PFSK-1 (cell line): ENCODE measurements at regions not wholly inside any gene's neighbourhood (a gene's known extent, or its start where the extent isn't known, plus 50 kb on each side); places are given as distances from the start of the nearest gene placed in this dataset.

ENCODE experiments used
- FOXP2 ChIP-seq: optimal IDR thresholded peaks from 2 replicates; pipeline ENCODE3; 2011; ENCODE audit warnings: borderline replicate concordance, control low read depth, inconsistent platforms; ENCODE audit not compliant: insufficient read depth; ENCODE audit errors: extremely low read length, extremely low read depth
- POLR2AphosphoS5 ChIP-seq: IDR thresholded peaks from 2 replicates; pipeline ENCODE4 v1.6.1; 2012; ENCODE audit warnings: low read depth, mild to moderate bottlenecking, control low read depth, low read length, moderate library complexity
- REST ChIP-seq, 2 experiments: IDR thresholded peaks; 2 replicates each; pipeline versions ENCODE4 v1.6.1 to v1.8.0; 2011 to 2012; ENCODE audit warnings: low read depth in 2 of 2, low read length in 2 of 2, control low read depth in 1 of 2, inconsistent platforms in 1 of 2, mild to moderate bottlenecking in 1 of 2, moderate library complexity in 1 of 2; ENCODE audit not compliant: insufficient read depth in 1 of 2
- SIN3A ChIP-seq: IDR thresholded peaks from 2 replicates; pipeline ENCODE4 v1.6.1; 2012; ENCODE audit warnings: mild to moderate bottlenecking, low read length, moderate library complexity, borderline replicate concordance; ENCODE audit not compliant: insufficient read depth
- TAF1 ChIP-seq: IDR thresholded peaks from 2 replicates; pipeline ENCODE4 v1.6.1; 2012; ENCODE audit warnings: low read length, control low read depth, borderline replicate concordance; ENCODE audit not compliant: insufficient read depth

DNA sequence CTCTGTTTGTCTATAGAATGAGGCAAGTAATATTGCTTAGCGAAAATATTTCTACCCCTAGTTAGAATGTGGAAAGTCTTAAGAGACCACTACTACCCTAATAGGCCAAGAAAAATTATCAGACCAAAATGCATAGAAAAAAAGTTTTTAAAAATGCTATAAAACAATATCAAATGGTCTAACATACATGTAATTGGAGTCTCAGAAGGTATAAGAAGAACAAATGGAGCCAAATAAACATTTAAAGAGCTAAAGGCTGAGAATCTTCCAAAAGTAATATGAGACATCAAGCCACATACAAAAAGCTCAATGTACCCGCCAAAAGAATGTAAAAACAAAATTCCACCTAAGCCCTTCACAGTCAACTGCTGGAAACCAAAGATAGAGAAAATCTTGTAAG is 133.5 kb upstream of the GADL1 start:
- TF ChIP-seq SIN3A (no peak), REST (IDR thresholded peaks at IDR 0.05; ENCODE audit: insufficient read depth in 1 of 2, low read depth in 2 of 2, low read length in 2 of 2) (no peak), TAF1 (no peak), FOXP2 (no peak), POLR2AphosphoS5 (no peak)

DNA sequence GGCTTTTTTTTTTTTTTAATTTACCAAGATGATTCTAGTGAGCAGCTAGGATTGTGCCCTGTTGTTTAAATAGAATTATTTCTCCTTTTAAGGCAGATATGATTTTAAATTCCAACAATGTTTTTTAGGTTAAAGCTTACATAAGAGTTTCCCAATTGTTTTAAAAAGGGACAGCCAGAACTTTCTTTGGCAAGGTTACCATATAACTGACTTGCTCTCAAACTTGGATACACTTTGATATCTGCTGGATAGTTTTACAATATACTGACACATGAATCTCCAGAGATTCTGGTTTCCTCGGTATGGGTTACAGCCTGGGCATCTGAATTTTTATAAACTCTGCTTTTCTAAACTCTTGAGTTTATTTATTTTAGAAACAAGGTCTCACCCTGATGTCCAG is 134.3 kb upstream of the GADL1 start:
- TF ChIP-seq POLR2AphosphoS5 (no peak), FOXP2 (no peak), SIN3A (no peak), TAF1 (no peak), REST (IDR thresholded peaks at IDR 0.05; ENCODE audit: insufficient read depth in 1 of 2, low read depth in 2 of 2, low read length in 2 of 2) (no peak)

- no peak for TF ChIP-seq SIN3A
Observed at GRCh38 chr3:31029706-31030105, 135.2 kb upstream of the GADL1 start.

DNA sequence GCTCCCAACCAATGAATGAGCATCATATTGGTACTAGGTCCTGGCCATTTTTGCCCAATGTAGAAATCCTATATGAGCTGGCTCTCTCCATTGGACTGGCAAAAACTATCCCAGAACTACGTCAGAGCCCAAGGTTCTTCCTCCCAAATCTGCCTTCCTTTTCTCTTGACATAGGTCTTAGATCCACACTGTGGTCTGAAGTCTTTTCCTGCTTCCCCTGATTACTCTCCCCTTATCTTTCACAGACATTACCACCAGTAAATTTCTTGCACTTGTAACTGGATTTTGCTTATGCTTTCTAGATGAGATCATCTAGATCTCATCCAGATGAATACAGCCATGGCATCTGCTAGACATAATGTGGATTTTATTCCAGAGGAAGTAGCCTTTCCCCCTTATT is 141.2 kb upstream of the GADL1 start:
- no peak for TF ChIP-seq POLR2AphosphoS5
- no peak for TF ChIP-seq FOXP2

DNA sequence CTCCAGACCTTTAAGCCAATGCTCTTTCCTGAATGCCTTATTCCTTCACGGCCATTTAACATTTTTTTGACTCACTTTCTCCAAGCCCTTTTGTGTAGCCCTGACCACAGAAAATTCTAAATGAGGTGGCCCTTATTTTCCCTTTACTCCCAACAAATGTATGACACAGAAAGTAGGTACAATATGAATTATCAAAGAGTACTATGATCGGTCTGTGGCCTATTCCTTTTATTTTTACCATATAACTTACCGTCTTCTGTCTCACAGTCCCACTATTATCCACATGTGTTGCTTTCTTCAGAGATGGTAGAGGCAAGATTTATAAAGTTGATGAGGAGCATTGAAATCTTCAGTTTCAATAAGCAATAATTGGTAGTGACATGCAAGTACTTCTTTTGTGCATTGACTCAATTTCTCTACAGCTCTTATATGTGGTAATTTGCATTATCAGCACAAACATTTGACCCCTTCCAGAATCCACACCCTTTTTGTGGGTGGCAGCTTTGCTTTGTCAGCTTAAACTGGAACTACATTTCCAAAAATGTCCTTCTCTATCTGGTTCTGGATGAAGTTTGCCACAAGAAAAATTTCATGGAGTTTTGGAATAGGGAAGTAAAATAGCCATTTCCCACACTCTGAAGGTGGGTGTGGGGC is 143.8 kb upstream of the GADL1 start:
- no peak for TF ChIP-seq FOXP2
- no peak for TF ChIP-seq SIN3A
- no peak for TF ChIP-seq TAF1
- TF ChIP-seq REST (IDR thresholded peaks at IDR 0.05; ENCODE audit: insufficient read depth in 1 of 2, low read depth in 2 of 2, low read length in 2 of 2): no peak
- TF ChIP-seq POLR2AphosphoS5: no peak

DNA sequence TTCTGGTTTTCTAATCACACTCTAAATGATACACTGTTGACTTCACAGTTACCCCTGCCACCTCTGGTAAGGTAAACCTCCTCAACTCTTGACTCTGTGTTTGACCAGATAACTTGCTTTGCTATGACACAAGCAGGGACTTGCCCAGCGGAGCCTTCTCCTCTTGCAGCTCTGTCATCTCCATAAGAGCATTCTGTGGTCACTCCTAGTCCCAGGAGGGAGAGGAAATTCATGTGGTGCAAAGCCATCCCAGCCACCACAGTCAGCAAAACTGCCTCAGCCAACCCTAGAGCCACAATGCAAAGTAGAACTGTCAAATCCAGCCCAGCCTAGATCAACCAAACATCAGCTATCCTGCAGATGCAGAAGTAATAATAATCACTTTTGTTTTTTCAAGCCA is 144.7 kb upstream of the GADL1 start:
- no peak for TF ChIP-seq FOXP2
- no peak for TF ChIP-seq POLR2AphosphoS5
- no peak for TF ChIP-seq REST (IDR thresholded peaks at IDR 0.05; ENCODE audit: insufficient read depth in 1 of 2, low read depth in 2 of 2, low read length in 2 of 2)
- no peak for TF ChIP-seq TAF1
- no peak for TF ChIP-seq SIN3A
